Neural cell (in vitro differentiated cells): ENCODE measurements at regions not wholly inside any gene's neighbourhood (a gene's known extent, or its start where the extent isn't known, plus 50 kb on each side); places are given as distances from the start of the nearest gene placed in this dataset.

Experiments
- H2AFZ ChIP-seq: fragments of 200-600, 300-800 bp; sonication (generic), shearing (Covaris generic); 2 replicates; pipeline ENCODE4 v1.6.0; 2014; ENCODE audit warnings: low read depth, mild to moderate bottlenecking, antibody characterized with exemption, low read length, moderate library complexity
- H3F3A ChIP-seq: fragments of 200-600 bp; shearing (Covaris generic); 2 replicates; pipeline ENCODE4 v1.6.1; 2016; ENCODE audit warnings: mild to moderate bottlenecking, moderate library complexity, mixed read lengths, antibody characterized with exemption, low read length; ENCODE audit not compliant: insufficient read depth, poor library complexity, severe bottlenecking
- H3K27ac ChIP-seq: fragments of 200-600, 300-800 bp; sonication (generic), shearing (Covaris generic); 2 replicates; pipeline ENCODE4 v1.5.1; 2014; ENCODE audit warnings: mild to moderate bottlenecking, low read length, moderate library complexity
- H3K27me3 ChIP-seq: fragments of 300-800, 200-600 bp; sonication (generic), shearing (Covaris generic); 2 replicates; pipeline ENCODE4 v1.6.0; 2014; ENCODE audit warnings: mild to moderate bottlenecking, low read depth, low read length, moderate library complexity; ENCODE audit not compliant: insufficient read depth
- H3K36me3 ChIP-seq: fragments of 300-800, 200-600 bp; sonication (generic), shearing (Covaris generic); 2 replicates; pipeline ENCODE4 v1.5.1; 2014; ENCODE audit warnings: mild to moderate bottlenecking, antibody characterized with exemption, low read length, moderate library complexity; ENCODE audit not compliant: insufficient read depth
- H3K4me2 ChIP-seq: fragments of 300-800, 200-600 bp; sonication (generic), shearing (Covaris generic); 2 replicates; pipeline ENCODE4 v1.6.0; 2014; ENCODE audit warnings: mild to moderate bottlenecking, low read length
- H3K4me3 ChIP-seq: fragments of 300-800, 200-600 bp; sonication (generic), shearing (Covaris generic); 2 replicates; pipeline ENCODE4 v1.5.1; 2014; ENCODE audit warnings: mild to moderate bottlenecking, low read length, moderate library complexity
- H3K79me2 ChIP-seq: fragments of 200-600 bp; shearing (Covaris generic); replicated peaks from 2 replicates; pipeline ENCODE4 v1.6.0; 2014; ENCODE audit warnings: mild to moderate bottlenecking, low read length, moderate library complexity; ENCODE audit not compliant: insufficient read depth
- H3K9ac ChIP-seq: fragments of 300-800, 200-600 bp; sonication (generic), shearing (Covaris generic); 2 replicates; pipeline ENCODE4 v1.6.1; 2016; ENCODE audit warnings: mild to moderate bottlenecking, low read length, mixed read lengths
- H3K9me2 ChIP-seq: fragments of 200-600 bp; shearing (Covaris generic); 2 replicates; pipeline ENCODE4 v1.6.1; 2016; ENCODE audit warnings: mild to moderate bottlenecking, low read length, mixed read lengths; ENCODE audit not compliant: insufficient read depth
- H3K9me3 ChIP-seq: fragments of 200-600, 300-800 bp; sonication (generic), shearing (Covaris generic); 2 replicates; pipeline ENCODE4 v1.6.1; 2016; ENCODE audit warnings: mild to moderate bottlenecking, mixed run types, low read length, moderate library complexity, mixed read lengths
- H4K20me1 ChIP-seq: fragments of 200-600 bp; shearing (Covaris generic); 2 replicates; pipeline ENCODE4 v1.6.1; 2016; ENCODE audit warnings: mild to moderate bottlenecking, mixed run types; ENCODE audit not compliant: insufficient read depth
- CTCF ChIP-seq: fragments of 450-650 bp; IDR thresholded peaks from 2 replicates; pipeline ENCODE4 v1.5.1; 2014; ENCODE audit warnings: antibody characterized with exemption, mild to moderate bottlenecking, moderate library complexity; ENCODE audit not compliant: poor library complexity, severe bottlenecking
- EP300 ChIP-seq: fragments of 450-650 bp; conservative IDR thresholded peaks from 2 replicates; pipeline ENCODE4 v1.6.1; 2014; ENCODE audit warnings: antibody characterized with exemption, mild to moderate bottlenecking, moderate library complexity; ENCODE audit not compliant: poor library complexity, severe bottlenecking
- EZH2 ChIP-seq: fragments of 200-600, 300-800 bp; shearing (Covaris generic), sonication (generic); IDR thresholded peaks from 2 replicates; pipeline ENCODE4 v1.6.1; 2014; ENCODE audit warnings: antibody characterized with exemption, low read length, borderline replicate concordance, mild to moderate bottlenecking; ENCODE audit not compliant: insufficient read depth, poor library complexity, severe bottlenecking
- MXI1 ChIP-seq: fragments of 450-650 bp; conservative IDR thresholded peaks from 2 replicates; pipeline ENCODE4 v1.6.1; 2014; ENCODE audit warnings: antibody characterized with exemption, mild to moderate bottlenecking; ENCODE audit not compliant: poor library complexity, severe bottlenecking
- POLR2AphosphoS5 ChIP-seq: IDR thresholded peaks from 2 replicates; pipeline ENCODE4 v1.6.1; 2012
- RAD21 ChIP-seq: fragments of 450-650 bp; conservative IDR thresholded peaks from 2 replicates; pipeline ENCODE4 v1.6.1; 2014; ENCODE audit warnings: antibody characterized with exemption, mild to moderate bottlenecking, moderate library complexity
- REST ChIP-seq: IDR thresholded peaks from 2 replicates; pipeline ENCODE4 v1.6.1; 2012; ENCODE audit warnings: borderline replicate concordance
- SMC3 ChIP-seq: fragments of 450-650 bp; conservative IDR thresholded peaks from 2 replicates; pipeline ENCODE4 v1.6.1; 2014; ENCODE audit warnings: antibody characterized with exemption, mild to moderate bottlenecking, moderate library complexity; ENCODE audit not compliant: poor library complexity
- TAF1 ChIP-seq: IDR thresholded peaks from 2 replicates; pipeline ENCODE4 v1.6.1; 2012; ENCODE audit warnings: low read depth

GRCh38 chr12:58139894-58140293 lies 198.5 kb downstream of the ATP23 start:
- Histone ChIP-seq H3K4me3 (no peak overlapping the region), H2AFZ (no peak overlapping the region), H3K27ac (no peak overlapping the region), H3K9me2 (no peaks in the 10 kb centered on the region), H3F3A (no peaks in the 10 kb centered on the region), H3K36me3 (no peaks in the 10 kb centered on the region), H3K9me3 (no peaks in the 10 kb centered on the region), H3K27me3 (no peaks in the 10 kb centered on the region), H3K79me2 (no peaks in the 10 kb centered on the region), H4K20me1 (no peaks in the 10 kb centered on the region), H3K9ac (no peak overlapping the region), H3K4me2 (no peak overlapping the region)
- TF ChIP-seq SMC3 (no peak), MXI1 (no peak), EP300 (no peak), RAD21 (no peak), CTCF (no peak), POLR2AphosphoS5 (no peak), EZH2 (no peak)

DNA sequence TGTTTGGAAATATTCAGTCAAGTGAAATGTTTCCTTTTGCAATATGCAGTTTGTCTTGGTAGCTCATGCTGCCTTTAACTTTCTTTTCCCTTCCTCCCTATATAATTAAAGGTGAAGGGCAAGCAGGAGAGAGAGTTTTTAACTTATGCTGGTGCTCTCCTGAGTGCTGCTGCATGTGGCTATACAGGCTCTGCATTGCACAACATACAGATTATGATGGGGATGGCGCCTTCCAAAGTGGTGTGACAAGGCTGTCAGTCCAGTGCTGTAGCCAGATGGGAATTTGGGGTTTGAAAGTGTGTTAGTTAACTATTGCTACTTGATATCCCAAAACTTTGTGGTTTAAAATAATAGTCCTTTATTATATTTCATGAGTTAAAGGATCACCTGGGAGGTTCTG lies 199.0 kb downstream of the ATP23 start:
- no peak overlapping the region for H2AFZ ChIP-seq

More for the DNA sequence above, 199.0 kb downstream of the ATP23 start:
- no peaks in the 10 kb centered on the region for H3K79me2 ChIP-seq
- TF ChIP-seq EZH2 (no peak), CTCF (no peak), SMC3 (no peak), EP300 (no peak), REST (no peak), RAD21 (no peak), TAF1 (no peak), MXI1 (no peak), POLR2AphosphoS5 (no peak)
- no peak overlapping the region for H3K4me3 ChIP-seq
- H4K20me1 ChIP-seq = no peaks in the 10 kb centered on the region
- no peak overlapping the region for H3K9ac ChIP-seq
- H3K9me3 ChIP-seq = no peaks in the 10 kb centered on the region
- H3K36me3 ChIP-seq = no peaks in the 10 kb centered on the region
- H3K9me2 ChIP-seq = no peaks in the 10 kb centered on the region
- H3F3A ChIP-seq = no peaks in the 10 kb centered on the region
- no peaks in the 10 kb centered on the region for H3K27me3 ChIP-seq
- no peak overlapping the region for H3K27ac ChIP-seq
- no peak overlapping the region for H3K4me2 ChIP-seq
